NCI-H146 treated with DMSO at 0.1 percent for 48 hours (cell line): ENCODE measurements at regions not wholly inside any gene's neighbourhood (a gene's known extent, or its start where the extent isn't known, plus 50 kb on each side); places are given as distances from the start of the nearest gene placed in this dataset.

Experiments
- DNase-seq: peaks from one replicate; lab custom pipeline; 2025; ENCODE audit not compliant: unreplicated experiment; lab: John Stamatoyannopoulos, UW

- no peak for DNase-seq
Observed at GRCh38 chr2:166568409-166568808, 74.4 kb upstream of the SCN7A start.

GRCh38 chr2:166565501-166565900, 71.5 kb upstream of the SCN7A start:
- no peak for DNase-seq

- DNase-seq: no peak
Observed at GRCh38 chr2:166563894-166564293, 69.8 kb upstream of the SCN7A start.

- no peak for DNase-seq
Observed at GRCh38 chr2:166560022-166560421, 66.0 kb upstream of the SCN7A start.

- no peak for DNase-seq
Observed at GRCh38 chr2:166550923-166551322, 56.9 kb upstream of the SCN7A start.

GRCh38 chr2:166545473-166545872, 51.4 kb upstream of the SCN7A start:
- no peak for DNase-seq
